A549 (cell line): ENCODE measurements at regions not wholly inside any gene's neighbourhood (a gene's known extent, or its start where the extent isn't known, plus 50 kb on each side); places are given as distances from the start of the nearest gene placed in this dataset.

Source experiments
- ATAC-seq, 2 experiments: fragments of 200-7000 bp in 1 of 2; fragments of >200 bp in 1 of 2; cut with Nextera tagmentation in 1 of 2; cut with Tn5 transposase in 1 of 2; 3 replicates each; pipeline versions ENCODE4 v1.8.0 to v1.9.1; 2018 to 2020; ENCODE audit warnings: mild to moderate bottlenecking in 1 of 2, moderate library complexity in 1 of 2
- CTCF ChIA-PET: fragments of 300-600 bp; sonication (Branson Sonifier 250); formaldehyde crosslinking; extraction: SDS; loops from one replicate; lab custom pipeline; 2021; ENCODE audit warnings: antibody characterized with exemption, inconsistent platforms; lab: Yijun Ruan, JAX
- POLR2A ChIA-PET: fragments of 350-600 bp; formaldehyde crosslinking; extraction: SDS; loops from one replicate; lab custom pipeline; 2021; ENCODE audit warnings: antibody characterized with exemption, inconsistent platforms; lab: Yijun Ruan, JAX
- DNase-seq, 2 experiments: peaks; one replicate each; pipeline versions ENCODE4 v3.0.0 to v3.0.0-alpha.2; 2011 to 2016; ENCODE audit warnings: low read depth in 1 of 2, low spot score in 1 of 2
- FAIRE-seq: peaks from 2 replicates; lab custom pipeline; 2011; peaks lifted over from hg19 to GRCh38; lab: Jason Lieb, UNC
- H3K27ac ChIP-seq, 2 experiments: fragments of >200 bp; sonication (Bioruptor Twin); formaldehyde crosslinking; 3 replicates each; pipeline ENCODE4 v1.5.1; 2016 to 2017
- H3K4me1 ChIP-seq: fragments of >200 bp; sonication (Bioruptor Twin); formaldehyde crosslinking; 3 replicates; pipeline ENCODE4 v1.6.1; 2016
- H3K4me2 ChIP-seq: fragments of >200 bp; sonication (Bioruptor Twin); formaldehyde crosslinking; 3 replicates; pipeline ENCODE4 v1.6.1; 2016
- H3K4me3 ChIP-seq: fragments of >200 bp; sonication (Bioruptor Twin); formaldehyde crosslinking; 3 replicates; pipeline ENCODE4 v1.5.1; 2016
- H3K9me3 ChIP-seq: fragments of >200 bp; sonication (Bioruptor Twin); formaldehyde crosslinking; 3 replicates; pipeline ENCODE4 v1.6.1; 2016
- CHD2 ChIP-seq: fragments of 150-350 bp; IDR thresholded peaks from 2 replicates; pipeline ENCODE4 v1.6.1; 2014; ENCODE audit warnings: low read length; ENCODE audit not compliant: partially characterized antibody
- EHF ChIP-seq: fragments of 250-450 bp; sonication (Bioruptor Pico); IDR thresholded peaks from 2 replicates; pipeline ENCODE4 v1.5.0; 2020; ENCODE audit warnings: mild to moderate bottlenecking
- EP300 ChIP-seq, 2 experiments: fragments of >200 bp; sonication (Bioruptor Twin); formaldehyde crosslinking; IDR thresholded peaks; 2 replicates in 1 of 2; 3 replicates in 1 of 2; pipeline ENCODE4 v1.6.1; 2016 to 2017
- FOSL2 ChIP-seq, 2 experiments: fragments of 450-650 bp in 1 of 2; fragments of >200 bp in 1 of 2; sonication (Bioruptor Twin) in 1 of 2; formaldehyde crosslinking; IDR thresholded peaks; 2 replicates each; pipeline versions ENCODE4 v1.5.0 to v1.6.1; 2016 to 2020; ENCODE audit warnings: mild to moderate bottlenecking in 1 of 2, moderate library complexity in 1 of 2
- FOXS1 ChIP-seq: fragments of 250-450 bp; sonication (Bioruptor Pico); IDR thresholded peaks from 2 replicates; pipeline ENCODE4 v1.5.0; 2020; ENCODE audit warnings: mild to moderate bottlenecking, moderate library complexity
- HDAC2 ChIP-seq: fragments of 200-600 bp; sonication (generic); IDR thresholded peaks from 2 replicates; pipeline ENCODE4 v1.6.1; 2016
- JUNB ChIP-seq: fragments of >200 bp; sonication (Bioruptor Twin); formaldehyde crosslinking; IDR thresholded peaks from 2 replicates; pipeline ENCODE4 v1.6.1; 2016
- KDM1A ChIP-seq: fragments of 200-600 bp; sonication (generic); IDR thresholded peaks from 2 replicates; pipeline ENCODE4 v1.6.1; 2016; ENCODE audit warnings: low read depth, mild to moderate bottlenecking
- KDM5A ChIP-seq: fragments of 200-600 bp; sonication (generic); IDR thresholded peaks from 2 replicates; pipeline ENCODE4 v1.6.1; 2016; ENCODE audit warnings: antibody characterized with exemption, mild to moderate bottlenecking
- MAX ChIP-seq: IDR thresholded peaks from 2 replicates; pipeline ENCODE4 v1.6.1; 2012
- MAZ ChIP-seq: fragments of 150-350 bp; IDR thresholded peaks from 2 replicates; pipeline ENCODE4 v1.6.1; 2014; ENCODE audit warnings: antibody characterized with exemption, low read depth, low read length, borderline replicate concordance
- NFE2L2 ChIP-seq: fragments of 150-350 bp; conservative IDR thresholded peaks from 2 replicates; pipeline ENCODE4 v1.6.1; 2014; ENCODE audit warnings: low read length
- NR3C1 ChIP-seq: fragments of >200 bp; sonication (Bioruptor Twin); formaldehyde crosslinking; IDR thresholded peaks from 3 replicates; pipeline ENCODE4 v1.6.1; 2017
- PHF8 ChIP-seq: fragments of 200-600 bp; sonication (generic); IDR thresholded peaks from 2 replicates; pipeline ENCODE4 v1.6.1; 2016; ENCODE audit warnings: low read depth, mild to moderate bottlenecking, antibody characterized with exemption, moderate library complexity, borderline replicate concordance
- POLR2A ChIP-seq: IDR thresholded peaks from 2 replicates; pipeline ENCODE4 v1.6.1; 2012; ENCODE audit warnings: mild to moderate bottlenecking, low read length
- RNF2 ChIP-seq: fragments of 200-600 bp; sonication (generic); IDR thresholded peaks from 2 replicates; pipeline ENCODE4 v1.6.1; 2016; ENCODE audit warnings: low read depth, mild to moderate bottlenecking, antibody characterized with exemption, moderate library complexity, borderline replicate concordance
- SMC3 ChIP-seq: fragments of >200 bp; sonication (Bioruptor Twin); formaldehyde crosslinking; IDR thresholded peaks from 3 replicates; pipeline ENCODE4 v1.6.1; 2018; ENCODE audit warnings: inconsistent platforms
- SREBF2 ChIP-seq: fragments of 450-650 bp; IDR thresholded peaks from 2 replicates; pipeline ENCODE4 v1.6.1; 2014; ENCODE audit warnings: mild to moderate bottlenecking, moderate library complexity
- TFCP2L1 ChIP-seq: fragments of 250-450 bp; sonication (Bioruptor Pico); IDR thresholded peaks from 2 replicates; pipeline ENCODE4 v1.5.0; 2021; ENCODE audit warnings: mild to moderate bottlenecking
- ZSCAN20 ChIP-seq: fragments of 250-450 bp; sonication (Bioruptor Pico); IDR thresholded peaks from 2 replicates; pipeline ENCODE4 v1.8.0; 2022; ENCODE audit warnings: mild to moderate bottlenecking, moderate library complexity
- WGBS: methylation state at CpG from one replicate; pipeline ENCODE4 v1.1.6; 2017; ENCODE audit errors: missing lambda C conversion rate; 5-methylcytosine and 5-hydroxymethylcytosine counted together
- TF ChIP-seq, protein P1 (sequence below): IDR thresholded peaks from 2 replicates; pipeline ENCODE4 v1.6.1; 2012; ENCODE audit warnings: low read depth, borderline replicate concordance
- TF ChIP-seq, protein P2 (sequence below): IDR thresholded peaks from 2 replicates; pipeline ENCODE4 v1.6.1; 2012

DNA sequence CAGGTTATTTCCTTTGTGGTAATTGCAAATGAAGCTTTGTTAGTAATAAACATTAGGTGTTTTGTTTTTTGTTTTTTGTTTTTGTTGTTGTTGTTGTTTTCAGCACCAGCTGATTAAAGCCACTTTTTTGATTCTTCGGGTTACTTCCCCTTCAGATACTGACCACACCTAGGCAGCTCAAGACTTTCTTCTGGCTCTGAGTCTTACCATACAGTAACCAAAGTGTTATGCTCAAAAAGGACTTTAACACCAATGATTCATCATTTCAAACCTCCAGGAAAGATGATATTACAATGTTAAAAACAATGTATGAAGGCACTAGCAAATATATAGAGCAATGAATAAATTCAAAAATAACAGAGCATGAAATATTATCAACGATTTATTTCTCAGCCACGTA is 265.2 kb upstream of the SP8 start:
- ATAC-seq (no peak), FAIRE-seq (no peak), DNase-seq (no peak)
- Histone ChIP-seq H3K4me3 (no peak overlapping the region), H3K4me1 (no peaks in the 10 kb centered on the region), H3K9me3 (no peaks in the 10 kb centered on the region), H3K4me2 (no peak overlapping the region), H3K27ac (no peak overlapping the region)
- TF ChIP-seq PHF8 (no peak), RNF2 (no peak), JUNB (no peak), NFE2L2 (no peak), ZSCAN20 (CRISPR knock-in tag) (no peak), KDM5A (no peak), EP300 (IDR thresholded peaks at IDR 0.05) (no peak), FOXS1 (CRISPR knock-in tag) (no peak), POLR2A (no peak), SMC3 (no peak), MAX (no peak), TFCP2L1 (CRISPR knock-in tag) (no peak), KDM1A (no peak)
- TF ChIP-seq, protein P1, sequence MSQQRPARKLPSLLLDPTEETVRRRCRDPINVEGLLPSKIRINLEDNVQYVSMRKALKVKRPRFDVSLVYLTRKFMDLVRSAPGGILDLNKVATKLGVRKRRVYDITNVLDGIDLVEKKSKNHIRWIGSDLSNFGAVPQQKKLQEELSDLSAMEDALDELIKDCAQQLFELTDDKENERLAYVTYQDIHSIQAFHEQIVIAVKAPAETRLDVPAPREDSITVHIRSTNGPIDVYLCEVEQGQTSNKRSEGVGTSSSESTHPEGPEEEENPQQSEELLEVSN: no peak
- WGBS: 0% methylated on average over 3 of the region's 3 CpGs
- ChIA-PET POLR2A (no interaction called here), CTCF (no interaction called here)

GRCh38 chr7:21054427-21055112 is 267.9 kb upstream of the SP8 start:
- DNase-seq: no peak
- Histone ChIP-seq H3K9me3 (no peaks in the 10 kb centered on the region), H3K27ac (no peak overlapping the region), H3K4me2 (no peak overlapping the region), H3K4me1 (no peaks in the 10 kb centered on the region), H3K4me3 (no peak overlapping the region)
- POLR2A ChIA-PET: no interaction called here
- ATAC-seq: no peak
- FAIRE-seq: no peak
- TF ChIP-seq MAZ (no peak), SREBF2 (no peak), EHF (CRISPR knock-in tag) (no peak), CHD2 (no peak), EP300 (IDR thresholded peaks at IDR 0.05) (no peak), TFCP2L1 (CRISPR knock-in tag) (no peak), FOSL2 (IDR thresholded peaks at IDR 0.05) (no peak), FOSL2 (CRISPR knock-in tag; IDR thresholded peaks at IDR 0.05) (0 out of 2 replicates have a peak, but pooled peaks have one; percentile 6)
- TF ChIP-seq, protein P2, sequence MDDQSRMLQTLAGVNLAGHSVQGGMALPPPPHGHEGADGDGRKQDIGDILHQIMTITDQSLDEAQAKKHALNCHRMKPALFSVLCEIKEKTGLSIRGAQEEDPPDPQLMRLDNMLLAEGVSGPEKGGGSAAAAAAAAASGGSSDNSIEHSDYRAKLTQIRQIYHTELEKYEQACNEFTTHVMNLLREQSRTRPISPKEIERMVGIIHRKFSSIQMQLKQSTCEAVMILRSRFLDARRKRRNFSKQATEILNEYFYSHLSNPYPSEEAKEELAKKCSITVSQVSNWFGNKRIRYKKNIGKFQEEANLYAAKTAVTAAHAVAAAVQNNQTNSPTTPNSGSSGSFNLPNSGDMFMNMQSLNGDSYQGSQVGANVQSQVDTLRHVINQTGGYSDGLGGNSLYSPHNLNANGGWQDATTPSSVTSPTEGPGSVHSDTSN: no peak
- TF ChIP-seq, all 56 proteins: peak for 1
- CTCF ChIA-PET: interaction anchor here (0.8 to 1.0 kb wide), 2 partner anchors 10 to 106 kb away, joined by 3 read pairs; no protein-coding TSS in a partner anchor
- 11% methylated on average over 5 of the region's 5 CpGs for WGBS

- no peaks in the 10 kb centered on the region for H3K4me1 ChIP-seq
- 3% methylated on average over 2 of the region's 2 CpGs for WGBS
- H3K4me3 ChIP-seq: no peak overlapping the region
- H3K27ac ChIP-seq: no peak overlapping the region
- H3K4me2 ChIP-seq: no peak overlapping the region
- ChIA-PET CTCF (no interaction called here), POLR2A (no interaction called here)
- peak in 1 of 2 experiments; percentile 10 for DNase-seq
- FAIRE-seq: no peak
- no peaks in the 10 kb centered on the region for H3K9me3 ChIP-seq
- TF ChIP-seq NR3C1 (no peak), HDAC2 (no peak)
- no peak for ATAC-seq
Observed at GRCh38 chr7:21059069-21059468, 272.4 kb upstream of the SP8 start.
